SK-N-SH treated with all-trans-retinoic acid at 6 μM for 48 hours (cell line): ENCODE measurements at regions not wholly inside any gene's neighbourhood (a gene's known extent, or its start where the extent isn't known, plus 50 kb on each side); places are given as distances from the start of the nearest gene placed in this dataset.

ENCODE experiments used
- ARNTL ChIP-seq: fragments of 450-650 bp; formaldehyde crosslinking; IDR thresholded peaks from 2 replicates; pipeline ENCODE4 v1.5.0; 2020; ENCODE audit warnings: low read depth, mild to moderate bottlenecking, moderate library complexity, borderline replicate concordance
- ESRRG ChIP-seq: fragments of 250-450 bp; sonication (Bioruptor Pico); IDR thresholded peaks from 2 replicates; pipeline ENCODE4 v1.6.1; 2021; ENCODE audit warnings: mild to moderate bottlenecking
- GLIS3 ChIP-seq: fragments of 250-450 bp; sonication (Bioruptor Pico); IDR thresholded peaks from 2 replicates; pipeline ENCODE4 v1.5.0; 2020; ENCODE audit warnings: mild to moderate bottlenecking, moderate library complexity
- ISL1 ChIP-seq: fragments of 250-450 bp; sonication (Bioruptor Pico); IDR thresholded peaks from 2 replicates; pipeline ENCODE4 v2.1.2; 2022; ENCODE audit warnings: mild to moderate bottlenecking, moderate library complexity
- RARB ChIP-seq: fragments of 250-450 bp; sonication (Bioruptor Pico); IDR thresholded peaks from 2 replicates; pipeline ENCODE4 v1.8.0; 2021; ENCODE audit warnings: mild to moderate bottlenecking, moderate library complexity
- SNAI2 ChIP-seq: fragments of 250-450 bp; sonication (Bioruptor Pico); IDR thresholded peaks from 2 replicates; pipeline ENCODE4 v1.5.0; 2020; ENCODE audit warnings: mild to moderate bottlenecking, moderate library complexity
- TCF4 ChIP-seq: fragments of 250-450 bp; sonication (Bioruptor Pico); IDR thresholded peaks from 2 replicates; pipeline ENCODE4 v1.8.0; 2021; ENCODE audit warnings: mild to moderate bottlenecking, moderate library complexity, borderline replicate concordance
- ZC3H10 ChIP-seq: fragments of 250-450 bp; sonication (Bioruptor Pico); IDR thresholded peaks from 2 replicates; pipeline ENCODE4 v1.5.1; 2021; ENCODE audit warnings: mild to moderate bottlenecking, moderate library complexity
- ZFP3 ChIP-seq: fragments of 250-450 bp; sonication (Bioruptor Pico); IDR thresholded peaks from 2 replicates; pipeline ENCODE4 v1.5.0; 2020; ENCODE audit warnings: mild to moderate bottlenecking, moderate library complexity
- TF ChIP-seq, protein P1 (sequence below): fragments of 250-450 bp; sonication (Bioruptor Pico); IDR thresholded peaks from 2 replicates; pipeline ENCODE4 v1.8.0; 2021; ENCODE audit warnings: low read depth, mild to moderate bottlenecking, moderate library complexity, borderline replicate concordance
- TF ChIP-seq, protein P2 (sequence below): fragments of 250-450 bp; sonication (Bioruptor Pico); IDR thresholded peaks from 2 replicates; pipeline ENCODE4 v1.5.0; 2020; ENCODE audit warnings: mild to moderate bottlenecking, moderate library complexity
- TF ChIP-seq, protein P3 (sequence below): fragments of 250-450 bp; sonication (Bioruptor Pico); IDR thresholded peaks from 2 replicates; pipeline ENCODE4 v1.8.0; 2020; ENCODE audit warnings: mild to moderate bottlenecking, moderate library complexity, borderline replicate concordance

DNA sequence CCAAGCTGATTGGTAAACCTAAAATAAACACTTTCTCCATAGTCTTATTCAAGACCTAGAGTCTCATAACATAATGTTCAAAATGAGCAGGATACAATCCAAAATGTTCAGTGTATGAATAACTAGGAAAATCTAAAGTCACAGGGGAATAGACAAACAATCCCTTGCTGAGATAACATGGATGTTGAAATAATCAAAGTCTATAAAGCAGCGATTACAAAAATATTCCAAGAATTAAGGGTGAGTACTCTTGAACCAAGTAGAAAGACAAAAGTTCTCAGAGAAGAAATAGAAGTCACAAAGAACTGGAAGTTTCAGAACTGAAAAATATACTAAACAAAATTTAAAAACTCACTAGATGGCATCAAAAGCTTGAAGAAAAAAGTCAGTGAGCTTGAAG, 561.0 kb downstream of the INSC start:
- no peak for TF ChIP-seq GLIS3 (CRISPR knock-in tag)
- TF ChIP-seq, protein P1, sequence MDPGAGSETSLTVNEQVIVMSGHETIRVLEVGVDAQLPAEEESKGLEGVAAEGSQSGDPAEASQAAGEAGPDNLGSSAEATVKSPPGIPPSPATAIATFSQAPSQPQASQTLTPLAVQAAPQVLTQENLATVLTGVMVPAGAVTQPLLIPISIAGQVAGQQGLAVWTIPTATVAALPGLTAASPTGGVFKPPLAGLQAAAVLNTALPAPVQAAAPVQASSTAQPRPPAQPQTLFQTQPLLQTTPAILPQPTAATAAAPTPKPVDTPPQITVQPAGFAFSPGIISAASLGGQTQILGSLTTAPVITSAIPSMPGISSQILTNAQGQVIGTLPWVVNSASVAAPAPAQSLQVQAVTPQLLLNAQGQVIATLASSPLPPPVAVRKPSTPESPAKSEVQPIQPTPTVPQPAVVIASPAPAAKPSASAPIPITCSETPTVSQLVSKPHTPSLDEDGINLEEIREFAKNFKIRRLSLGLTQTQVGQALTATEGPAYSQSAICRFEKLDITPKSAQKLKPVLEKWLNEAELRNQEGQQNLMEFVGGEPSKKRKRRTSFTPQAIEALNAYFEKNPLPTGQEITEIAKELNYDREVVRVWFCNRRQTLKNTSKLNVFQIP (CRISPR knock-in tag) = no peak
- TF ChIP-seq, protein P2, sequence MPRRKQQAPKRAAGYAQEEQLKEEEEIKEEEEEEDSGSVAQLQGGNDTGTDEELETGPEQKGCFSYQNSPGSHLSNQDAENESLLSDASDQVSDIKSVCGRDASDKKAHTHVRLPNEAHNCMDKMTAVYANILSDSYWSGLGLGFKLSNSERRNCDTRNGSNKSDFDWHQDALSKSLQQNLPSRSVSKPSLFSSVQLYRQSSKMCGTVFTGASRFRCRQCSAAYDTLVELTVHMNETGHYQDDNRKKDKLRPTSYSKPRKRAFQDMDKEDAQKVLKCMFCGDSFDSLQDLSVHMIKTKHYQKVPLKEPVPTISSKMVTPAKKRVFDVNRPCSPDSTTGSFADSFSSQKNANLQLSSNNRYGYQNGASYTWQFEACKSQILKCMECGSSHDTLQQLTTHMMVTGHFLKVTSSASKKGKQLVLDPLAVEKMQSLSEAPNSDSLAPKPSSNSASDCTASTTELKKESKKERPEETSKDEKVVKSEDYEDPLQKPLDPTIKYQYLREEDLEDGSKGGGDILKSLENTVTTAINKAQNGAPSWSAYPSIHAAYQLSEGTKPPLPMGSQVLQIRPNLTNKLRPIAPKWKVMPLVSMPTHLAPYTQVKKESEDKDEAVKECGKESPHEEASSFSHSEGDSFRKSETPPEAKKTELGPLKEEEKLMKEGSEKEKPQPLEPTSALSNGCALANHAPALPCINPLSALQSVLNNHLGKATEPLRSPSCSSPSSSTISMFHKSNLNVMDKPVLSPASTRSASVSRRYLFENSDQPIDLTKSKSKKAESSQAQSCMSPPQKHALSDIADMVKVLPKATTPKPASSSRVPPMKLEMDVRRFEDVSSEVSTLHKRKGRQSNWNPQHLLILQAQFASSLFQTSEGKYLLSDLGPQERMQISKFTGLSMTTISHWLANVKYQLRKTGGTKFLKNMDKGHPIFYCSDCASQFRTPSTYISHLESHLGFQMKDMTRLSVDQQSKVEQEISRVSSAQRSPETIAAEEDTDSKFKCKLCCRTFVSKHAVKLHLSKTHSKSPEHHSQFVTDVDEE = no peak
- TF ChIP-seq ZFP3 (CRISPR knock-in tag) = no peak
- no peak for TF ChIP-seq RARB
- no peak for TF ChIP-seq ISL1 (CRISPR knock-in tag)
- TF ChIP-seq ZC3H10 = no peak
- no peak for TF ChIP-seq SNAI2 (CRISPR knock-in tag)
- TF ChIP-seq TCF4 = no peak
- TF ChIP-seq ARNTL (CRISPR knock-in tag) = no peak
- TF ChIP-seq, protein P3, sequence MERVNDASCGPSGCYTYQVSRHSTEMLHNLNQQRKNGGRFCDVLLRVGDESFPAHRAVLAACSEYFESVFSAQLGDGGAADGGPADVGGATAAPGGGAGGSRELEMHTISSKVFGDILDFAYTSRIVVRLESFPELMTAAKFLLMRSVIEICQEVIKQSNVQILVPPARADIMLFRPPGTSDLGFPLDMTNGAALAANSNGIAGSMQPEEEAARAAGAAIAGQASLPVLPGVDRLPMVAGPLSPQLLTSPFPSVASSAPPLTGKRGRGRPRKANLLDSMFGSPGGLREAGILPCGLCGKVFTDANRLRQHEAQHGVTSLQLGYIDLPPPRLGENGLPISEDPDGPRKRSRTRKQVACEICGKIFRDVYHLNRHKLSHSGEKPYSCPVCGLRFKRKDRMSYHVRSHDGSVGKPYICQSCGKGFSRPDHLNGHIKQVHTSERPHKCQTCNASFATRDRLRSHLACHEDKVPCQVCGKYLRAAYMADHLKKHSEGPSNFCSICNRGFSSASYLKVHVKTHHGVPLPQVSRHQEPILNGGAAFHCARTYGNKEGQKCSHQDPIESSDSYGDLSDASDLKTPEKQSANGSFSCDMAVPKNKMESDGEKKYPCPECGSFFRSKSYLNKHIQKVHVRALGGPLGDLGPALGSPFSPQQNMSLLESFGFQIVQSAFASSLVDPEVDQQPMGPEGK (CRISPR knock-in tag) = no peak
- no peak for TF ChIP-seq ESRRG (CRISPR knock-in tag)
